ENCODE measurements at regions not wholly inside any gene's neighbourhood (a gene's known extent, or its start where the extent isn't known, plus 50 kb on each side); places are given as distances from the start of the nearest gene placed in this dataset.

- no peaks in the 10 kb centered on the region for H3K4me1 ChIP-seq (ENCODE audit: insufficient read depth, low read length)
- no peaks in the 10 kb centered on the region for H3K27me3 ChIP-seq (ENCODE audit: insufficient read depth, low read length)
- no peaks in the 10 kb centered on the region for H3K9me3 ChIP-seq (ENCODE audit: insufficient read depth, low read depth, low read length)
- no peak overlapping the region for H3K9ac ChIP-seq (ENCODE audit: low read depth, low read length)
- WGBS: 94% methylated on average over 3 of the region's 3 CpGs
- no peak overlapping the region for H3K4me3 ChIP-seq (ENCODE audit: low read length)
- no peak overlapping the region for H3K27ac ChIP-seq (ENCODE audit: low read depth, low read length)
- no peaks in the 10 kb centered on the region for H3K36me3 ChIP-seq (ENCODE audit: insufficient read depth, low read length)
Observed at GRCh38 chr1:221002601-221003000, 123.4 kb downstream of the HLX start.

- Histone ChIP-seq H3K27ac (ENCODE audit: low read depth, low read length) (no peak overlapping the region), H3K27me3 (ENCODE audit: insufficient read depth, low read length) (no peaks in the 10 kb centered on the region), H3K4me3 (ENCODE audit: low read length) (no peak overlapping the region), H3K9ac (ENCODE audit: low read depth, low read length) (no peak overlapping the region), H3K9me3 (ENCODE audit: insufficient read depth, low read depth, low read length) (no peaks in the 10 kb centered on the region), H3K36me3 (ENCODE audit: insufficient read depth, low read length) (no peaks in the 10 kb centered on the region), H3K4me1 (ENCODE audit: insufficient read depth, low read length) (no peaks in the 10 kb centered on the region)
- WGBS: 92% methylated on average over 1 of the region's 1 CpG
Observed at GRCh38 chr1:221011145-221011544, 131.9 kb downstream of the HLX start.

GRCh38 chr1:221012120-221012519, 132.9 kb downstream of the HLX start:
- Histone ChIP-seq H3K4me3 (ENCODE audit: low read length) (no peak overlapping the region), H3K27ac (ENCODE audit: low read depth, low read length) (no peak overlapping the region), H3K36me3 (ENCODE audit: insufficient read depth, low read length) (no peaks in the 10 kb centered on the region), H3K9ac (ENCODE audit: low read depth, low read length) (no peak overlapping the region), H3K27me3 (ENCODE audit: insufficient read depth, low read length) (no peaks in the 10 kb centered on the region), H3K9me3 (ENCODE audit: insufficient read depth, low read depth, low read length) (no peaks in the 10 kb centered on the region), H3K4me1 (ENCODE audit: insufficient read depth, low read length) (no peaks in the 10 kb centered on the region)
- WGBS: 93% methylated on average over 5 of the region's 5 CpGs

GRCh38 chr1:221013691-221014660, 134.7 kb downstream of the HLX start:
- no peak overlapping the region for H3K4me3 ChIP-seq (ENCODE audit: low read length)
- no peaks in the 10 kb centered on the region for H3K9me3 ChIP-seq (ENCODE audit: insufficient read depth, low read depth, low read length)
- no peaks in the 10 kb centered on the region for H3K27me3 ChIP-seq (ENCODE audit: insufficient read depth, low read length)
- 96% methylated on average over 3 of the region's 3 CpGs for WGBS
- H3K9ac ChIP-seq (ENCODE audit: low read depth, low read length): no peak overlapping the region
- H3K27ac ChIP-seq (ENCODE audit: low read depth, low read length): no peak overlapping the region
- no peaks in the 10 kb centered on the region for H3K4me1 ChIP-seq (ENCODE audit: insufficient read depth, low read length)
- H3K36me3 ChIP-seq (ENCODE audit: insufficient read depth, low read length): no peaks in the 10 kb centered on the region

GRCh38 chr1:221015159-221015790, 136.0 kb downstream of the HLX start:
- Histone ChIP-seq H3K36me3 (ENCODE audit: insufficient read depth, low read length) (no peaks in the 10 kb centered on the region), H3K9ac (ENCODE audit: low read depth, low read length) (no peak overlapping the region), H3K27ac (ENCODE audit: low read depth, low read length) (no peak overlapping the region), H3K4me3 (ENCODE audit: low read length) (no peak overlapping the region), H3K4me1 (ENCODE audit: insufficient read depth, low read length) (no peaks in the 10 kb centered on the region), H3K27me3 (ENCODE audit: insufficient read depth, low read length) (no peaks in the 10 kb centered on the region), H3K9me3 (ENCODE audit: insufficient read depth, low read depth, low read length) (no peaks in the 10 kb centered on the region)
- WGBS: 92% methylated on average over 5 of the region's 5 CpGs

GRCh38 chr1:221016751-221017150, 137.5 kb downstream of the HLX start:
- Histone ChIP-seq H3K9ac (ENCODE audit: low read depth, low read length) (no peak overlapping the region), H3K4me1 (ENCODE audit: insufficient read depth, low read length) (no peaks in the 10 kb centered on the region), H3K9me3 (ENCODE audit: insufficient read depth, low read depth, low read length) (no peaks in the 10 kb centered on the region), H3K27ac (ENCODE audit: low read depth, low read length) (no peak overlapping the region), H3K36me3 (ENCODE audit: insufficient read depth, low read length) (no peaks in the 10 kb centered on the region), H3K4me3 (ENCODE audit: low read length) (no peak overlapping the region), H3K27me3 (ENCODE audit: insufficient read depth, low read length) (no peaks in the 10 kb centered on the region)

- Histone ChIP-seq H3K27me3 (ENCODE audit: insufficient read depth, low read length) (no peaks in the 10 kb centered on the region), H3K9ac (ENCODE audit: low read depth, low read length) (no peak overlapping the region), H3K4me3 (ENCODE audit: low read length) (no peak overlapping the region), H3K36me3 (ENCODE audit: insufficient read depth, low read length) (no peaks in the 10 kb centered on the region), H3K9me3 (ENCODE audit: insufficient read depth, low read depth, low read length) (no peaks in the 10 kb centered on the region), H3K4me1 (ENCODE audit: insufficient read depth, low read length) (no peaks in the 10 kb centered on the region), H3K27ac (ENCODE audit: low read depth, low read length) (no peak overlapping the region)
- no CpG with 5 or more reads among the region's 1 CpG for WGBS
Observed at GRCh38 chr1:221018414-221018813, 139.2 kb downstream of the HLX start.

- Histone ChIP-seq H3K9ac (ENCODE audit: low read depth, low read length) (no peak overlapping the region), H3K27ac (ENCODE audit: low read depth, low read length) (no peak overlapping the region), H3K36me3 (ENCODE audit: insufficient read depth, low read length) (no peaks in the 10 kb centered on the region), H3K9me3 (ENCODE audit: insufficient read depth, low read depth, low read length) (no peaks in the 10 kb centered on the region), H3K4me1 (ENCODE audit: insufficient read depth, low read length) (no peaks in the 10 kb centered on the region), H3K4me3 (ENCODE audit: low read length) (no peak overlapping the region), H3K27me3 (ENCODE audit: insufficient read depth, low read length) (no peaks in the 10 kb centered on the region)
- 98% methylated on average over 3 of the region's 3 CpGs for WGBS
Observed at GRCh38 chr1:221022331-221022730, 143.1 kb downstream of the HLX start.

- no peak overlapping the region for H3K9ac ChIP-seq (ENCODE audit: low read depth, low read length)
- H3K36me3 ChIP-seq (ENCODE audit: insufficient read depth, low read length): no peaks in the 10 kb centered on the region
- no peaks in the 10 kb centered on the region for H3K9me3 ChIP-seq (ENCODE audit: insufficient read depth, low read depth, low read length)
- H3K4me1 ChIP-seq (ENCODE audit: insufficient read depth, low read length): no peaks in the 10 kb centered on the region
- H3K27me3 ChIP-seq (ENCODE audit: insufficient read depth, low read length): no peaks in the 10 kb centered on the region
- WGBS: 95% methylated on average over 5 of the region's 5 CpGs
- H3K27ac ChIP-seq (ENCODE audit: low read depth, low read length): no peak overlapping the region
- H3K4me3 ChIP-seq (ENCODE audit: low read length): no peak overlapping the region
Observed at GRCh38 chr1:221023482-221023881, 144.2 kb downstream of the HLX start.

- no peaks in the 10 kb centered on the region for H3K36me3 ChIP-seq (ENCODE audit: insufficient read depth, low read length)
- H3K27ac ChIP-seq (ENCODE audit: low read depth, low read length): no peak overlapping the region
- H3K9me3 ChIP-seq (ENCODE audit: insufficient read depth, low read depth, low read length): no peaks in the 10 kb centered on the region
- no peaks in the 10 kb centered on the region for H3K4me1 ChIP-seq (ENCODE audit: insufficient read depth, low read length)
- no peaks in the 10 kb centered on the region for H3K27me3 ChIP-seq (ENCODE audit: insufficient read depth, low read length)
- H3K4me3 ChIP-seq (ENCODE audit: low read length): no peak overlapping the region
- WGBS: 92% methylated on average over 8 of the region's 8 CpGs
- H3K9ac ChIP-seq (ENCODE audit: low read depth, low read length): no peak overlapping the region
Observed at GRCh38 chr1:221025501-221025900, 146.3 kb downstream of the HLX start.

- no peak overlapping the region for H3K27ac ChIP-seq (ENCODE audit: low read depth, low read length)
- H3K36me3 ChIP-seq (ENCODE audit: insufficient read depth, low read length): no peaks in the 10 kb centered on the region
- H3K9ac ChIP-seq (ENCODE audit: low read depth, low read length): no peak overlapping the region
- no peaks in the 10 kb centered on the region for H3K4me1 ChIP-seq (ENCODE audit: insufficient read depth, low read length)
- H3K4me3 ChIP-seq (ENCODE audit: low read length): no peak overlapping the region
- no peaks in the 10 kb centered on the region for H3K9me3 ChIP-seq (ENCODE audit: insufficient read depth, low read depth, low read length)
- H3K27me3 ChIP-seq (ENCODE audit: insufficient read depth, low read length): no peaks in the 10 kb centered on the region
- 92% methylated on average over 4 of the region's 4 CpGs for WGBS
Observed at GRCh38 chr1:221025956-221026355, 146.7 kb downstream of the HLX start.

Data from HUES64 (cell line).